ENCODE measurements at regions not wholly inside any gene's neighbourhood (a gene's known extent, or its start where the extent isn't known, plus 50 kb on each side); places are given as distances from the start of the nearest gene placed in this dataset.

- no peak for TF ChIP-seq MAX (IDR thresholded peaks at IDR 0.05; ENCODE audit: low read depth)
- no peak for TF ChIP-seq POLR2AphosphoS5 (IDR thresholded peaks at IDR 0.05; ENCODE audit: low read depth, low read length)
- no peak for TF ChIP-seq CTCF (IDR thresholded peaks at IDR 0.05)
- TF ChIP-seq RFX5 (IDR thresholded peaks at IDR 0.05; ENCODE audit: low read length), result no peak
Observed at GRCh38 chr5:30475429-30475828, 718.1 kb upstream of the CDH6 start.

All from SK-N-SH (cell line).